ENCODE measurements at regions not wholly inside any gene's neighbourhood (a gene's known extent, or its start where the extent isn't known, plus 50 kb on each side); places are given as distances from the start of the nearest gene placed in this dataset.

DNA sequence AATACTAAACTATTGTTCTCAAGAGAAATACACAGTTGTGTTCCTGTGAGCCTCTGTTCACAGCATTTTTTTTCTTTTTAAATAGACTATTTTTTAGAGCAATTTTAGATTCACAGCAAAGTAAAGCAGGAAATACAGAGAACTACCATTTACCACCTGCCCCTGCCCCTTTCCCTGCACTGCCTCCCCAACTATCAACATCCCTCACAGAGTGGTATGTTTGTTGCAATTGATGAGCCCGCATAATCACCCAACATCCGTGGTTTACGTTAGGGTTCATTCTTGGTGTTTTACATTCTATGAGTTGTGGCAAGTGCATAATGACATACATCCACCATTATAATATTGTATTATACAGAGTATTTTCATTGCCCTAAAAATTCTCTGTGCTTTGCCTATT, 71.6 kb upstream of the TNFAIP3 start:
- TF ChIP-seq, protein P1, sequence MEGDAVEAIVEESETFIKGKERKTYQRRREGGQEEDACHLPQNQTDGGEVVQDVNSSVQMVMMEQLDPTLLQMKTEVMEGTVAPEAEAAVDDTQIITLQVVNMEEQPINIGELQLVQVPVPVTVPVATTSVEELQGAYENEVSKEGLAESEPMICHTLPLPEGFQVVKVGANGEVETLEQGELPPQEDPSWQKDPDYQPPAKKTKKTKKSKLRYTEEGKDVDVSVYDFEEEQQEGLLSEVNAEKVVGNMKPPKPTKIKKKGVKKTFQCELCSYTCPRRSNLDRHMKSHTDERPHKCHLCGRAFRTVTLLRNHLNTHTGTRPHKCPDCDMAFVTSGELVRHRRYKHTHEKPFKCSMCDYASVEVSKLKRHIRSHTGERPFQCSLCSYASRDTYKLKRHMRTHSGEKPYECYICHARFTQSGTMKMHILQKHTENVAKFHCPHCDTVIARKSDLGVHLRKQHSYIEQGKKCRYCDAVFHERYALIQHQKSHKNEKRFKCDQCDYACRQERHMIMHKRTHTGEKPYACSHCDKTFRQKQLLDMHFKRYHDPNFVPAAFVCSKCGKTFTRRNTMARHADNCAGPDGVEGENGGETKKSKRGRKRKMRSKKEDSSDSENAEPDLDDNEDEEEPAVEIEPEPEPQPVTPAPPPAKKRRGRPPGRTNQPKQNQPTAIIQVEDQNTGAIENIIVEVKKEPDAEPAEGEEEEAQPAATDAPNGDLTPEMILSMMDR (IDR thresholded peaks at IDR 0.05 in 4 of 5, conservative IDR thresholded peaks at IDR 0.05 in 1 of 5): no peak
- no peak for TF ChIP-seq POLR2A (IDR thresholded peaks at IDR 0.05)
